GM18867 (cell line): ENCODE measurements at regions not wholly inside any gene's neighbourhood (a gene's known extent, or its start where the extent isn't known, plus 50 kb on each side); places are given as distances from the start of the nearest gene placed in this dataset.

Experiments used
- ATAC-seq: cut with Tn5 transposase; IDR thresholded peaks from one replicate; pipeline ENCODE4 v1.9.1; 2021; ENCODE audit warnings: mild to moderate bottlenecking, moderate library complexity; ENCODE audit not compliant: unreplicated experiment

GRCh38 chr11:100635194-100635593, 51.9 kb upstream of the ARHGAP42 start:
- no peak for ATAC-seq

GRCh38 chr11:100636536-100636935, 50.6 kb upstream of the ARHGAP42 start:
- ATAC-seq = no peak
